ENCODE measurements at regions not wholly inside any gene's neighbourhood (a gene's known extent, or its start where the extent isn't known, plus 50 kb on each side); places are given as distances from the start of the nearest gene placed in this dataset.
"Not testable (repeated sequence)": the region's sequence is repeated elsewhere in the genome, so short reads cannot be mapped to it uniquely, and the experiment has no call there.

DNA sequence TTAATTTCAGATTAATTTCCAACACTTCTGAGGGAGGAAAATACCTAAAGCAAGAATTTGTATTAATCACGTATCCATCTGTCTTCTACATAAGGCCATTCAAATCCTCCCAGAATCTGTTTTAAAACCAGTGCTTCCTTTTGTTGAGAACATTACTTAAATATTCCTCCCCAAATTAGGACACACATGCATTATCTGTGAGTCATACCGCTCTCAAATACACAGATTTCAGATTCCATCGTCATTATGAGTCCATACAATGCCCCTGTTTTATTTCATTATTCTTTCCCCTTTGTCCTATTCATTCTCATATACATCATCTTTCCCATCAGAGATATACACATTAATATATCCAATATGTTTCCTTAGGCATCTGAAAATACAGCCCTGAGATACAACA lies 57.3 kb upstream of the PRSS12 start:
- H3K36me3 Mint-ChIP-seq = no peaks in the 10 kb centered on the region
- no peaks in the 10 kb centered on the region for H3K4me1 Mint-ChIP-seq
- no peak overlapping the region for H3K4me3 Mint-ChIP-seq
- DNase-seq (ENCODE audit: low spot score in 2 of 2) (no peak), ATAC-seq (no peak)
- H3K27ac Mint-ChIP-seq = no peak overlapping the region
- H3K9me3 Mint-ChIP-seq = no peaks in the 10 kb centered on the region

DNA sequence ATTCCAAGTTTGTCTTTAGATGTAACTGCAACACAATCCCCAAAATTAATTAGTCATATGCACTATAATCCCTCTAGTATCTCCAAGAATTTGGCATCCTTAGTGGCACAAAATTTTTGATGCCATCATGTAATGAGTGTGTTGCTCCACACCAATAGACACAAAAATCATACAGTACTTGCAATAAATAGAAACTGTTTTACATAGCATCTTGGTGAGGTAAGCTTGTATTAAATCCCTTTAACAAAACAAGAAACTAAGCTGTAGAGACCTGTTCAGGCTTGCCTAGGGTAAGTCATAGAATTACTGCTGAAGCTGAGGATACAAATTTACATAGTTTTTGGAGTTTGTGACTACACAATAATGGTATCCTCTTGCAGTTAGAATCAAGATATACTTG lies 64.5 kb upstream of the PRSS12 start:
- Mint-ChIP-seq H3K9me3 (no peaks in the 10 kb centered on the region), H3K4me3 (no peak overlapping the region)
- ATAC-seq = no peak

DNA sequence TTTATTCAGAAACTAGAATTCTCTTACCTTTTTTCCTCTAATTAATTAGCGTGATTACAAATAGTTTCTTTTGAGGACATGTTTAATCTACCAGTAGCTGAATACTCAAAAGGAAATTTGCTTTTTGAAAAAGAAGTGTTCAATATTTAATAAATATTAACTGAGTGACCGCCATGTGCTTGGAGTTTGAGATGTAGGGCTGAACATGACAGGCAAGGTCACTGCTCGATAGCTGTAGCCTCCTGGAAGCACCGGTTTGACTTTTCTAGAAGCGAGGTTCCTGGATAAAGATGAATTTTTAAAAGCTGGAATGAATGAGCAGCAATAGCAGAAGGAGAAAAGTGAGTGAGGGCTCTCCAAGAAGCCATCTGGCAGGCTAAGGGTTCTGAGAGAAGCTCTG lies 65.0 kb upstream of the PRSS12 start:
- DNase-seq (ENCODE audit: low spot score in 2 of 2); H3K36me3 Mint-ChIP-seq; H3K9me3 Mint-ChIP-seq; H3K4me1 Mint-ChIP-seq; H3K4me3 Mint-ChIP-seq; H3K27ac Mint-ChIP-seq; ATAC-seq: not testable (repeated sequence)

More for the DNA sequence above, 64.5 kb upstream of the PRSS12 start:
- no peak for DNase-seq (ENCODE audit: low spot score in 2 of 2)
- Mint-ChIP-seq H3K27ac (no peak overlapping the region), H3K36me3 (no peaks in the 10 kb centered on the region), H3K4me1 (no peaks in the 10 kb centered on the region)

DNA sequence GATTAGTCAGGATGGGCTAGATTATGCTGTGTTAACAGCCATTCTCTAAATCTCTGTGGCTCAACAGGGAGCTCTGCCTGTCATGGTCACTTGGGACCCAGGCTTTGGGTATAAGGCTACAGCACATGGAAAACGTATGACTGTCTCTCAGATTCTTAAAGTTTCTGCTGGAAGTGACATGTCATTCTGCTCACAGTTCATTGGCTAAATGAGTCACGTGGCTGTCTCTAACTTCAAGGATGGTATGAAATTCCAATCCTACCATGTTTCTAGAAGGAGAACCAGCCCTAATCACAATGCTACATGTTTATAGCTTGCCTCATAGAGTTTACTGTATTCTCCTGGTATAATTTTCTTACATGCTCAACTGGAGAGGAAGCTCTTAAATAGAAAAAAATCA lies 65.6 kb upstream of the PRSS12 start:
- not testable (repeated sequence) for H3K4me1 Mint-ChIP-seq; H3K9me3 Mint-ChIP-seq; H3K4me3 Mint-ChIP-seq; ATAC-seq; H3K36me3 Mint-ChIP-seq; H3K27ac Mint-ChIP-seq; DNase-seq (ENCODE audit: low spot score in 2 of 2)

DNA sequence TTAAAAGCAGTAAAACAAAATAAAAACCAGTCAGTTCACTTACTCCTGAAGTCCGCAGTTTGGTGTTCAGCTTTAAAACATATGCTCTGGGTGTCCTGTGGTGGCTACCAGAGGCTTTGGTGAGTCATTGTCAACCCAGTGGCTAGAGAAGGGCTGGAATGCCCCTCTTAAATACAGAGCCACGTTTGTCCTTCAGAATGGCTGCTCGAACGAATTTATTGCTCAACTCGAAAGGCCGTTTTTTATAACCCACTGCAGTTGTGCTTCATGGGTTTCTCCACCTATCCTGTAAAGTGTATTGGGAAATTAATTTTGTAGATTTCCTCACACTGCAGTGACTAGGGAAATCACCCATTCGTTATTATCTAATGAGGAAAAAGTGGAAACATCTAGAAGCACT lies 66.8 kb upstream of the PRSS12 start:
- not testable (repeated sequence) for H3K4me3 Mint-ChIP-seq; H3K4me1 Mint-ChIP-seq; ATAC-seq; H3K36me3 Mint-ChIP-seq; H3K27ac Mint-ChIP-seq; DNase-seq (ENCODE audit: low spot score in 2 of 2); H3K9me3 Mint-ChIP-seq

DNA sequence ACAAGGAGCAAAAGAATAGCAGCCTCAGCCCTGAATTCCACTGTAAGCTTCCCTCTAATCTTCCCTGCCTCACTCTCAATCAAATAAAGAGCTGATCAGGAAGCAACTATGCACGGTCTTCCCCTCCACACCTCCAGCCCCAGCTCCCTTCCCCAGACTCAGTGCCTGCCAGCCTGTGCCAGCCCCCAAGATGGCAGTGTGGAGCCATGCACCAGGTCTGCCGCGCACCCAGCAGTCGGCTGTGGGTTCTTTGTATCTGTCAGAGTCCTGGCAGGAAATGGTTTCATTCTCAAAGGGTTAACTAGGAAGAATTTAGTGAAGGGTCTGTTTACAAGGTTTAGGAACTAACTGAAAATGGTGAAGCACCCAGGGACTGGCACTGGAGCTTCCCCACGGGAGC lies 71.3 kb upstream of the PRSS12 start:
- not testable (repeated sequence) for H3K4me3 Mint-ChIP-seq, H3K4me1 Mint-ChIP-seq, ATAC-seq, H3K36me3 Mint-ChIP-seq, H3K27ac Mint-ChIP-seq, H3K9me3 Mint-ChIP-seq
- peak in 1 of 2 donors; percentile 64 for DNase-seq (ENCODE audit: low spot score in 2 of 2)

DNA sequence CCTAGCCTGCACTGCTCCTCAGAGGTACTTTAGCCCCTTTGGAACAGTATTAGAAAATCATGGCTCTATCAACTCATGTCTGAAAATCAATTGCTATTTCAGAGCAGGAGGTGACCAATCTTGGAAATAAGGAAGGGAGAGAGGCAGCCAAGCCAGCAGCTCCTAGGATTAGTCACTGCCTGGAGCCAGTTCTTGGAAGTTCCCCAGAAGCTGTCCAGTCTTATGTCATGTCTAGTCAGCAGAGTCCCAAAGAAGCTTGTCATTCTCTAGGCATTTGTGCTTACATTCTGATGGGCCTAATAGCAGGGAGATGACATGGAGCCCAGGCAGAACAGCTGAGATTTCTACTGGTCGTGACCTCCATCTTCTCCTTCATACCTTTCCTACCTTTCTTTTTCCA lies 76.1 kb upstream of the PRSS12 start:
- not testable (repeated sequence) for DNase-seq (ENCODE audit: low spot score in 2 of 2); H3K9me3 Mint-ChIP-seq; H3K27ac Mint-ChIP-seq; H3K36me3 Mint-ChIP-seq; H3K4me1 Mint-ChIP-seq; ATAC-seq; H3K4me3 Mint-ChIP-seq

DNA sequence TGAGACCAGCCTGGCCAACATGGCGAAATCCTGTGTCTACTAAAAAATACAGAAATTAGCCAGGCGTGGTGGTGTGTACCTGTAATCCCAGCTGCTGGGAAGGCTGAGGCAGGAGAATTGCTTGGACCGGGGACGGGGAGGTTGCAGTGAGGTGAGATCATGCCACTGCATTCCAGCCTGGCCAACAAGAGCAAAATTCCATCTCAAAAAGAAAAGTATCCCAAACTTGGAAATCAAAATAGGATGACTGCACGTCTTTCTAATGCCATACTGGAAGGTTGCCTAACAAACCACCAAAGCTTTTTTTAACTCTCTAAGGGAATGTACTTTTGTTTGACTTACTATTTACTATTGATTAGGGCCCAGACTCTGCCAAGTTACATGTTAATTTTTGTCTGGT lies 79.6 kb upstream of the PRSS12 start:
- not testable (repeated sequence) for DNase-seq (ENCODE audit: low spot score in 2 of 2); ATAC-seq; H3K4me3 Mint-ChIP-seq; H3K36me3 Mint-ChIP-seq; H3K9me3 Mint-ChIP-seq; H3K4me1 Mint-ChIP-seq; H3K27ac Mint-ChIP-seq

DNA sequence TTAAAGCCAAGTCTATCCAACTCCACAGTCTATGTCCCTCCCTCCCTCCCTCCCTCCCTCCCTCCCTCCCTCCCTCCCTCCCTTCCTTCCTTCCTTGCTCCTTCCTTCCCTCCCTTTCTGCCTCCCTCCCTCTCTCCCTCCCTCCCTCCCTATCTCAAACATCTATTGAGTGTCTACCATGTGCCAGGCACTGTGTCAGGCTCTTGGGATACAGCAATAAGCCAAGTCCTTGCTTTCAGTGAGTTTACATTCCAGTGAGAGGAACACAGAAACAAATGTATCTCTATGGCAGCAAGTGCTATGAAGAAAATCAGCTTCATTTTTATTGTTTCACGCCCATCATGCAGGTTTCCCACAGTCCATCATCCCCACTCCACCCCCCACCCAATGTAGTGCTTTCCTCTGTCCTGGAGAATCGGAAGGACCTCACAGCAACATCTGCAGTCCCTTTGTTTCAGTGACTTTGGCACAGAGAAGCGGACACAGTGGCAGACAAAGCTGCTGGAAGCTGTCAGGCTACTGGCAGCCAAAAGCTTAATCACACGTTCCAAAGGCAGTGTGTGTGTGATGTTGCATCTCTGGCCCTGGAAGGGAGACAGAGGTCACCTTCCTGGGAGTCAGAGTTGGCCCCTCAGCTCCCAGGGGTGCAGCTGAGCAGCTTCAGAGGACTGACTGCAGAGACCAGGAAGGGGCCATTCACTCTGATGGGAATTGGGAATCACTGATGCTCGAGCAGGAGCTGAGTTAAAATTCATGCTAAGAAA lies 81.0 kb upstream of the PRSS12 start:
- H3K4me1 Mint-ChIP-seq; DNase-seq (ENCODE audit: low spot score in 2 of 2); H3K4me3 Mint-ChIP-seq; H3K27ac Mint-ChIP-seq; H3K9me3 Mint-ChIP-seq; ATAC-seq; H3K36me3 Mint-ChIP-seq: not testable (repeated sequence)

DNA sequence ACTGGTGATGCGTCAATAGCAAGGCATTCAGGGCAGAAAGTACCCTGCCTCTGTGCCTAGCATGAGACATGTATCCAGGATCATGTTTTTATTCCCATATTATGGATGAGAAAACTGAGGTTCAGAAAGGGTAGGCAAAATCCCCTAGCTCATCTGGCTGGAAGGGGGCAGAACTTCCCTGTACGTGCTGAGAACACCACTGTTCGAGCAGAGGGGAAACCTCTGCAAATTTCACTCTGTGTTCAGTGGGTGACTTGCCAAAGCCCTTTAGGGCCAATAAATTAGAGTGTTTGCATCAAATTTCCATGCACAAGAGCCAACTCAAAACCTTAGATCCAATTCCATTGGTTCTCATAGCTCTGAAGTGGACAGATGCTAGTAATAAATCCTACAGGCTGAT lies 82.6 kb upstream of the PRSS12 start:
- not testable (repeated sequence) for H3K36me3 Mint-ChIP-seq, H3K4me1 Mint-ChIP-seq

DNA sequence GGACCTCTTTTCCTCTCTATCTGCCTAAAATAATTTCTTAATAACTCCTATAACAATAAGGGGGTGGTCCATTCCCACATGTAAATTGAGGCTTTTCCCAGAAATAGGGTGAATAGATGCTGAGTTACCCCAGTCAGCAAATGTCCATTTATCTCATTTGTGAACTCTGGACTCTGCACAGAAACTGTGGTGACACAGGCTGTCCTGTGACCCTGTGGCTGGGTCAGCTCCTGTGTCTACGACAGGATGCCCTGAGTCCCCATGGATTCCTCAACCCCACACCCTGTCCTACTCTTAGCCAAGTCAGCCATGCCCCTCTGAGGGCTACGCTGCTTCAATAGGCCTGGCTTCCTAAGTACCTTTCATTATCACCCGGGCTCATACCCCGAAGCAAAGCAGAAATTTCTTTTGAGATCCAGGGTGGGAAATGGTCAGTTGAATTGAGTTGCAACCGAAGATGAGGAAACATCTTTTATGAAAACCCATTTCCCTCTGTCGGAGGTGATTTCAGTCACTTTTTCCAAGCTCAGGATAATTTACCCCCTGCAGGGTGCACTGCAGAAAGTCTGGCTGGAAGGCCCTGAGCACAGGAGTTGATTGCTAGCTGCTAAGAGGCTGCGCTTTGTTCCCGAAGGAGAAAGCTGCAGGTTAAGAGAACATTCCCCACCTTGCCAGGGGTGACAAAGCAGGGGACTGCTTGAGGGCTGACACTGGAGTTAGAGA lies 89.5 kb upstream of the PRSS12 start:
- not testable (repeated sequence) for ATAC-seq, H3K36me3 Mint-ChIP-seq

More for the DNA sequence above, 82.6 kb upstream of the PRSS12 start:
- not testable (repeated sequence) for ATAC-seq; H3K4me3 Mint-ChIP-seq; H3K9me3 Mint-ChIP-seq; H3K27ac Mint-ChIP-seq; DNase-seq (ENCODE audit: low spot score in 2 of 2)

DNA sequence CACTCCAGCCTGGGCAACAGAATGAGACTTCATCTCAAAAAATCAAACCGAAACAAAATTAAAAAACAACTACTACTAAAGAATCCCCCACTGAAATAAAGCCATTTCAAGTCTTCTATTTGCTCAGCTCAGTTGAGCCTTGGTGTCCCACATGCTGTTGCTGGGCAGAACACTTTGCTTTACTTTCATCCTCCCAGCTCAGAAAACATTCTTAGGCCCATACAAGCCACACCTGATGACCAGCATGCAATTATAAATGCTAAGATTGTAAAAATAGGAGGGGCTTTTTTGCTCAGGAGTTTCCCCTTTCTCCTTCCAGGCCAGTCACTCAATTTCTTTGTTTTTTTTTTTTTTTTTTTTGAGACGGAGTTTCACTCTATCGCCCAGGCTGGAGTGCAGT lies 94.6 kb upstream of the PRSS12 start:
- DNase-seq (ENCODE audit: low spot score in 2 of 2); H3K27ac Mint-ChIP-seq; H3K9me3 Mint-ChIP-seq; H3K4me3 Mint-ChIP-seq; ATAC-seq; H3K4me1 Mint-ChIP-seq; H3K36me3 Mint-ChIP-seq: not testable (repeated sequence)

More for the DNA sequence above, 89.5 kb upstream of the PRSS12 start:
- H3K4me3 Mint-ChIP-seq; DNase-seq (ENCODE audit: low spot score in 2 of 2); H3K27ac Mint-ChIP-seq; H3K4me1 Mint-ChIP-seq; H3K9me3 Mint-ChIP-seq: not testable (repeated sequence)

DNA sequence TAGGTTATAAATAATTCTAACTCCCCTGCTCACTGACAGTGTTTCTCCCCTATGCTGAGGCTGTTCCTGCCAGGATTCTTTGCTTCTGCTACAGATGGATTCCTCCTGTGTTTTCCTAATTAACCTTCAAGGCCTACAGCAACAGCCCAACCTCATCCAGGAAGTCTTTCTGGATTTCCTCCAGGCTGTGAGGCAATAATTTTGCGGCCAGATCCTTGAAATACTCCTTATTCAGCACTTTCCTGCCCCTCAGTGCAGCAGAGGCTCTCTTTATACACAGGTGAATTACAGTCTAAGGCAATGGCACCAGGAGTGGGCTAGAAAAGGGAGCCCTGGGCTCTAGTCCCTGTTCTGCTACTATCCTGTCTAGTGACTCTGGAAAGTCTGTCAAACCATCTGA lies 102.1 kb upstream of the PRSS12 start:
- not testable (repeated sequence) for H3K9me3 Mint-ChIP-seq; H3K4me1 Mint-ChIP-seq; DNase-seq (ENCODE audit: low spot score in 2 of 2); H3K27ac Mint-ChIP-seq; ATAC-seq; H3K36me3 Mint-ChIP-seq; H3K4me3 Mint-ChIP-seq

DNA sequence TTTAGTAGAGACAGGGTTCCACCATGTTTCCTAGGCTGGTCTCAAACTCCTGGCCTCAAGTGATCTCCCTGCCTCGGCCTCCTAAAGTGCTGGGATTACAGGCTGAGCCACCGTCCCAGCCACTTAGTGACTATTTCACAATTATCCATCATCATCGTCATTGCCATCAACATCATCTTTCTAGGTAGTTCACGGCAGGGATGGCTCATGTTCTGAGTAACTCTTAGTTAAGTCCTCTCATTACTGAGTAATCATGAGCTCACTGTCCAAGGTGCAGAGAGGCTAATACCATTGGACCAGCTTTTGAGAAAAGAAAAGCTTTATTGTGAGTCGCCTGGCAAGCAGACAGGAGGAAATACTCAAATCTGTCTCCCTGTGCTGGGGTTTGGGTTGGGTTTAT lies 108.6 kb upstream of the PRSS12 start:
- H3K9me3 Mint-ChIP-seq; ATAC-seq; H3K36me3 Mint-ChIP-seq; H3K27ac Mint-ChIP-seq; H3K4me3 Mint-ChIP-seq; DNase-seq (ENCODE audit: low spot score in 2 of 2); H3K4me1 Mint-ChIP-seq: not testable (repeated sequence)

DNA sequence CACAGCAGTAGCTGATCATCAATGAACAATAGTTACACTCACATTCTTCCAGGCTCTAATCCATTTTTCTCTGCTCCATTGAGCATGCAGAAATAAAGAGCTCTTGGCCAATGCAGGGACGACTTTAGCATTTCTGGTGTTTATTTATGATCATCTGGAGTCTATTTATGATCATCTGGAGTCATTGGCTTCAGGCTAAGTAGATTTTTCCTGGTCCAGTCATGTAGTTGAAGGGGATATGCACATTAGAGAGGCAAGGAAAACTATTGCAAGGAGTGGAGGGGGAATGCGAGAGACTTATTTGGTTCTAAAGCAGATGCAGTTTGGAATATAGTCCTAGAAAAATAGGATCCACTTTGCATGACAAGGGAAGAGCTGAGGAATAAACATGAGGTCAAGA lies 113.0 kb upstream of the PRSS12 start:
- not testable (repeated sequence) for H3K9me3 Mint-ChIP-seq; H3K27ac Mint-ChIP-seq; H3K4me3 Mint-ChIP-seq; DNase-seq (ENCODE audit: low spot score in 2 of 2); ATAC-seq; H3K36me3 Mint-ChIP-seq; H3K4me1 Mint-ChIP-seq

DNA sequence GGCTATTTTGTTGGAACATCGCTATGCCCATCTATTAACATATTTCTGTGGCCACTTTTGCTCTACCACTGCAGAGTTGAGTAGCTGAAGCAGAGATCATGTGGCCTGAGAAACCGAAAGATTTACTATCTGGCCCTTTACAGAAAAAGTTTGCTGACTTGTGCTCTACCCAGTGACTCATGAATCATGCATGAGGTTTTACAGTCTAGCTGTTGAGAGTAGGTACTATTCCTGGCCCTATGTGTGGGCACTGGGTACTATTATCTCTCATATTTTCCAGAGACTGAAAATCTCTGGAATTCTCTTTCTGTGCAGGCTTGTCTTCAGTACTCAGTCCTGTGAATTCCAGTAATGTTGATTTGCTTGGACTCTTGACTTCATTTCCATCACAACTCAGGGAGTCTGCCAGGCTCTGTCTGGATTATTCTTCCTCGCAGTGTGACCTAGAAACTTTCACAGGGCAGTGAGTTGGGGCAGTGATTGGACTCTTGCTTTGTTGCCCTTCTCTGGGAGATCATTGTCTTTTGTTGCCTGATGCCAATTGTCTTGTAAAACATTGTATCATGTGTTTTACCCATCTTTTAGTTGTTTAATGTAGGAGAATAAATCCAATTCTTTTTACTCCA lies 121.3 kb upstream of the PRSS12 start:
- ATAC-seq; H3K9me3 Mint-ChIP-seq; H3K4me1 Mint-ChIP-seq; H3K4me3 Mint-ChIP-seq; H3K27ac Mint-ChIP-seq; DNase-seq (ENCODE audit: low spot score in 2 of 2); H3K36me3 Mint-ChIP-seq: not testable (repeated sequence)

Data from stimulated activated effector memory CD8-positive, alpha-beta T cell treated with anti-CD3 and anti-CD28 coated beads, Interleukin-12 subunit alpha, Interleukin-12 subunit beta, amount 100 ng/mL, for 72 hours (primary cell).